Right lobe of liver (tissue), 6 donors: ENCODE measurements at regions not wholly inside any gene's neighbourhood (a gene's known extent, or its start where the extent isn't known, plus 50 kb on each side); places are given as distances from the start of the nearest gene placed in this dataset.

Source experiments
- ATAC-seq, 4 donors: fragments of 200-7000 bp; cut with Tn5 transposase; one replicate each; pipeline ENCODE4 v1.9.1; 2020; ENCODE audit warnings: mild to moderate bottlenecking in 4 of 4, moderate library complexity in 4 of 4
- DNase-seq, 3 donors: peaks; one replicate each; pipeline ENCODE4 v3.0.0-alpha.2; 2020
- H3K27ac ChIP-seq, 3 donors: fragments of 200-600 bp; one replicate each; pipeline ENCODE4 v1.8.0; 2022
- H3K27me3 ChIP-seq, 2 donors: fragments of 200-600 bp; one replicate each; pipeline ENCODE4 v1.8.0; 2022
- H3K36me3 ChIP-seq, 4 donors: fragments of 200-600 bp; sonication (generic) in 1 of 4; one replicate each; pipeline versions ENCODE4 v1.5.1 to v1.8.0; 2017 to 2022; ENCODE audit warnings: control low read depth in 1 of 4
- H3K4me1 ChIP-seq, 4 donors: fragments of 200-600 bp; sonication (generic) in 1 of 4; one replicate each; pipeline versions ENCODE4 v1.5.1 to v1.8.0; 2017 to 2022; ENCODE audit warnings: control low read depth in 1 of 4
- H3K4me3 ChIP-seq, 3 donors: fragments of 200-600 bp; one replicate each; pipeline ENCODE4 v1.8.0; 2022
- H3K9me3 ChIP-seq, 4 donors: fragments of 200-600 bp; sonication (generic) in 1 of 4; one replicate each; pipeline versions ENCODE4 v1.5.1 to v1.8.0; 2017 to 2022; ENCODE audit warnings: control low read depth in 1 of 4
- POLR2A ChIP-seq: fragments of 450-650 bp; IDR thresholded peaks from one replicate; pipeline ENCODE4 v1.6.1; 2017; ENCODE audit warnings: antibody characterized with exemption, mild to moderate bottlenecking
- WGBS: methylation state at CpG from one replicate; pipeline ENCODE4 v1.1.6; 2018; ENCODE audit warnings: low coverage, low lambda C conversion rate; ENCODE audit not compliant: insufficient coverage; ENCODE audit errors: missing lambda C conversion rate; 5-methylcytosine and 5-hydroxymethylcytosine counted together
- intact Hi-C, 2 donors: fragments of 100-400 bp; cut with DNase I; formaldehyde crosslinking; loops; one replicate each; pipeline versions ENCODE4 v1.11.2 to v1.14.1; 2022
- TF ChIP-seq, protein P1 (sequence below), 4 donors: fragments of 200-600 bp in 3 of 4; fragments of 450-650 bp in 1 of 4; IDR thresholded peaks; one replicate each; pipeline versions ENCODE4 v1.5.1 to v1.8.0; 2016 to 2022; ENCODE audit warnings: antibody characterized with exemption in 4 of 4, mild to moderate bottlenecking in 2 of 4
- donor health status: DM: no; HTN: yes; CAD: no.
- donor health status: DM: no; HTN: no; CAD: no.
- donor health status: DM: no; HTN: no; CAD: no.
- donor health status: DM: no; HTN: yes; CAD: no.
- donor health status: DM: no; HTN: yes; CAD: no.

GRCh38 chr3:21839592-21839991, 88.6 kb upstream of the ZNF385D start:
- Histone ChIP-seq H3K27me3 (no peaks in the 10 kb centered on the region), H3K9me3 (no peaks in the 10 kb centered on the region), H3K4me3 (no peak overlapping the region), H3K27ac (no peak overlapping the region), H3K4me1 (no peaks in the 10 kb centered on the region), H3K36me3 (no peaks in the 10 kb centered on the region)
- DNase-seq: no peak
- TF ChIP-seq, protein P1, sequence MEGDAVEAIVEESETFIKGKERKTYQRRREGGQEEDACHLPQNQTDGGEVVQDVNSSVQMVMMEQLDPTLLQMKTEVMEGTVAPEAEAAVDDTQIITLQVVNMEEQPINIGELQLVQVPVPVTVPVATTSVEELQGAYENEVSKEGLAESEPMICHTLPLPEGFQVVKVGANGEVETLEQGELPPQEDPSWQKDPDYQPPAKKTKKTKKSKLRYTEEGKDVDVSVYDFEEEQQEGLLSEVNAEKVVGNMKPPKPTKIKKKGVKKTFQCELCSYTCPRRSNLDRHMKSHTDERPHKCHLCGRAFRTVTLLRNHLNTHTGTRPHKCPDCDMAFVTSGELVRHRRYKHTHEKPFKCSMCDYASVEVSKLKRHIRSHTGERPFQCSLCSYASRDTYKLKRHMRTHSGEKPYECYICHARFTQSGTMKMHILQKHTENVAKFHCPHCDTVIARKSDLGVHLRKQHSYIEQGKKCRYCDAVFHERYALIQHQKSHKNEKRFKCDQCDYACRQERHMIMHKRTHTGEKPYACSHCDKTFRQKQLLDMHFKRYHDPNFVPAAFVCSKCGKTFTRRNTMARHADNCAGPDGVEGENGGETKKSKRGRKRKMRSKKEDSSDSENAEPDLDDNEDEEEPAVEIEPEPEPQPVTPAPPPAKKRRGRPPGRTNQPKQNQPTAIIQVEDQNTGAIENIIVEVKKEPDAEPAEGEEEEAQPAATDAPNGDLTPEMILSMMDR (IDR thresholded peaks at IDR 0.05): peak; percentile 29 to 50 (median 32)
- no peak for TF ChIP-seq POLR2A
- intact Hi-C loops: no loop called here
- WGBS: 78% methylated on average over 3 of the region's 3 CpGs
- peak; percentile 59 to 76 (median 68) for ATAC-seq

GRCh38 chr3:21847005-21847404, 96.0 kb upstream of the ZNF385D start:
- no peak for DNase-seq
- no peaks in the 10 kb centered on the region for H3K9me3 ChIP-seq
- WGBS: 27% methylated on average over 2 of the region's 2 CpGs
- intact Hi-C loops: no loop called here
- TF ChIP-seq, protein P1 (IDR thresholded peaks at IDR 0.05): no peak
- TF ChIP-seq POLR2A: no peak
- no peak overlapping the region for H3K27ac ChIP-seq
- no peaks in the 10 kb centered on the region for H3K4me1 ChIP-seq
- no peak overlapping the region for H3K4me3 ChIP-seq
- no peaks in the 10 kb centered on the region for H3K36me3 ChIP-seq
- ATAC-seq: no peak
- H3K27me3 ChIP-seq: no peaks in the 10 kb centered on the region

DNA sequence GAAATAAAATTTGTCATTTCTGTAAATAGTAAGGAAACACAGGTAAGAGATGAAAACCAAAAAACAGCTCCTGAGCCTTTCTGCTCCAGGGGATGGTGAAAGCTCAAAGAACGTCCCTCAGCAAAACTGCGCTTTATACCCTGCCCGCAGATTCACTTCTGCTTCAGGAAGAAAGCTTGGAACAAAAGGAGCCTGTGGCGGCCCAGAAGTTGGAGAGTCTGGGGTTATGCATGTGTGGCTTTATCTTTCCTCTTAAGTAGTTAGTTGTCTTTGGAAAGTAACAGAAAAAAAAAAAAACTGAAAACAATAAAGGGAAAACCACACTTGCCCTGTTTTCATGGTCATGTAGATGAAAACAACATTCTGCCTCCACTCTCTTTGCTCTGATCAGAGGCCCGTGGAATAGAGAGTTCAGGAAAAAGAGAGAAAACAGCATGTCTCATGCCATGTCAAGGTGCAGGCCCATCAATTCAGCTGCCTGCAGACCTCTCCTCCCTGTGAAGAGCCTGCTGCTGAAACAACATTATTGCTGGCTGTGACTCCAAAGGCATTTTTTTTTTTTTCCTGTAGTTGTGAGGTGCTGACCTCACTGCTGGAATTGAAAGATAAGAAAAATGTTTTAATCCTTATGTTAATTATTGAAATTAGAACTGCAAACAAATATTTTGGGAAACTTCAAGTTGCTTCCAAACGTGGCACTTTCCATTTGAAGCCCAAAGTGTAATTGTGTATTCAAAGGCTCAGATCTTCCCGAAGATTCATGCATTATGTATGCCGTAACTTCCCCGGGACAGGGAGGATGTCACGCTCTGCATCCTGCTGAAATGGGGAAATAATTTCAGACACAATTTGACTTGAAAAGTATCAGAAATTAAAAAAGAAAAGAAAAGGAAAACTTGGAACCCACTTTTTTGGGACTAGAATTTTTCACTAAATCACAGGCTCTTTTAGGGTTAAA, 108.4 kb upstream of the ZNF385D start:
- no peak for ATAC-seq
- intact Hi-C loops: no loop called here

DNA sequence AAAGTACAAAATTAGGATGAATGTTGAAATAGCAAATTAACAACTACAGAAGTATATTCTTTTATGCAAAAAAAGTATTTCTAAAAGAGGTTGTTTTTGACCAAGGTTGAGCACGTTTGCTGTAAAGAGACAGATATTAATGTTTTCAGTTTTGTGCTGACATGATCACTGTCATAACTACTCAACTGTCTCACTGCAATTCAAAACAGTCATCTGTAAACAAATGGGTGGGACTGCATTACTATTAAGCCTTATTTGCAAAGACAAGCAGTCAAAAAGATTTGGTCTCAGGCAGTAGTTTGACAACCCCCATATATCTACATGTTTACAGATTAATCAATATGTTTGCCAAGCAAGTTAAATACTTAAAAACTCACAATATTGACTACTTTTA, 109.1 kb upstream of the ZNF385D start:
- ATAC-seq (no peak), DNase-seq (no peak)
- 45% methylated on average over 1 of the region's 1 CpG for WGBS
- no peak for TF ChIP-seq POLR2A
- TF ChIP-seq, protein P1 (IDR thresholded peaks at IDR 0.05): no peak
- Histone ChIP-seq H3K27me3 (no peaks in the 10 kb centered on the region), H3K9me3 (no peaks in the 10 kb centered on the region), H3K4me1 (no peaks in the 10 kb centered on the region), H3K4me3 (no peak overlapping the region), H3K27ac (no peak overlapping the region), H3K36me3 (no peaks in the 10 kb centered on the region)
- intact Hi-C loops: no loop called here

More for the DNA sequence above, 108.4 kb upstream of the ZNF385D start:
- H3K4me3 ChIP-seq: no peak overlapping the region
- TF ChIP-seq, protein P1 (IDR thresholded peaks at IDR 0.05): no peak
- no peak for TF ChIP-seq POLR2A
- no peaks in the 10 kb centered on the region for H3K9me3 ChIP-seq
- no peaks in the 10 kb centered on the region for H3K4me1 ChIP-seq
- WGBS: 51% methylated on average over 10 of the region's 10 CpGs
- DNase-seq: no peak
- H3K27me3 ChIP-seq: no peaks in the 10 kb centered on the region
- H3K36me3 ChIP-seq: no peaks in the 10 kb centered on the region
- no peak overlapping the region for H3K27ac ChIP-seq
